OCI-LY3 (cell line): ENCODE measurements at regions not wholly inside any gene's neighbourhood (a gene's known extent, or its start where the extent isn't known, plus 50 kb on each side); places are given as distances from the start of the nearest gene placed in this dataset.

Experiments
- CTCF ChIP-seq: fragments of 200-600, 300-600 bp; sonication (generic); IDR thresholded peaks from 2 replicates; pipeline ENCODE4 v1.5.1; 2014; ENCODE audit warnings: antibody characterized with exemption, low read length, low read depth
- EZH2phosphoT487 ChIP-seq: fragments of 200-600 bp; shearing (Covaris generic); IDR thresholded peaks from 2 replicates; pipeline ENCODE4 v1.6.1; 2018; ENCODE audit warnings: antibody characterized with exemption, mixed run types, low read depth

GRCh38 chr14:65261425-65261920 is 151.1 kb upstream of the FUT8 start:
- TF ChIP-seq CTCF (no peak), EZH2phosphoT487 (no peak)
